NK-92 treated with Interleukin-12 subunit alpha and Interleukin-12 subunit beta, amount 100 ng/mL, for 24 hours (cell line): ENCODE measurements at regions not wholly inside any gene's neighbourhood (a gene's known extent, or its start where the extent isn't known, plus 50 kb on each side); places are given as distances from the start of the nearest gene placed in this dataset.
"Not testable (repeated sequence)": the region's sequence is repeated elsewhere in the genome, so short reads cannot be mapped to it uniquely, and the experiment has no call there.

Source experiments
- DNase-seq: peaks from one replicate; lab custom pipeline; 2025; lab: John Stamatoyannopoulos, UW

- no peak for DNase-seq
Measured at GRCh38 chr14:97074456-97074855, 277.3 kb downstream of the VRK1 start.

DNA sequence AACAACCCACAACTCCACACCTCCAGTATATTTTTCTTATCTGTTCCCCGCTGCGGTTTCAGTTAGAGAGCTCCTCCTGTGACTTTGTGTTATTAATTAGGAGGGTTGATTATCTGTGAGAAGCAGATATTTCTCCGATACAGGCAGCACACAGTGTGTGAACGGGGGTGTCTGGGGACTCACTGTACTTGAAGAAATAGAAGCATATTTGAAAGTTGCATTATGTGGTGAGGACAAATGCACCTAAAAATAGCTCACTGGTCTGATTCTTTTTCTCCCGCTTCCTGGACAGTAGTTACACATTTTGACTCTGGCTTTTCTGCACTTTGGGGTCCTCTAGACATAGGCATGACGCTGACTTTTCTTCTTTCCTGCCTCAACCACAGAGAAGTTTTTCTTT lies 277.7 kb downstream of the VRK1 start:
- no peak for DNase-seq

GRCh38 chr14:97077253-97077653 lies 280.1 kb downstream of the VRK1 start:
- no peak for DNase-seq

DNA sequence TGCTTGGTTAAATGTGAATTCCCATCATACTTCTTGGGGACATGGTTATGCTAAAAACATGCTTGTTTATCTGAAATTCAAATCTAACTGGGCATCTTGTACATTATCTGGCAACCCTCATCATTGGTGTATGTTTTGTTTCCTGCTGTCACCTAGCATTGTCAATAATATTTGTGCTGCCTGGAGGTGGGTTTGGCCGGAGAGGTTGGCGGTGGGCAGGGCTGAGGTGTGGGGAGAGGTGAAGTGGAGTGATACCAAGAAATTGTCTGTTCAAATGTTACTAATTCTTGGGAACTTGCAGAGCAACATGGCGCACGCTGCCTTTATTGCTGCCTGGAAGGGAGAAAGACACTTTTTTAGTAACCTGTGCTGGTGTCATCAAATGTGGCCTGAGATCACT lies 280.5 kb downstream of the VRK1 start:
- no peak for DNase-seq

GRCh38 chr14:97080991-97081390 lies 283.8 kb downstream of the VRK1 start:
- no peak for DNase-seq

- no peak for DNase-seq
Measured at GRCh38 chr14:97095269-97095668, 298.1 kb downstream of the VRK1 start.

DNA sequence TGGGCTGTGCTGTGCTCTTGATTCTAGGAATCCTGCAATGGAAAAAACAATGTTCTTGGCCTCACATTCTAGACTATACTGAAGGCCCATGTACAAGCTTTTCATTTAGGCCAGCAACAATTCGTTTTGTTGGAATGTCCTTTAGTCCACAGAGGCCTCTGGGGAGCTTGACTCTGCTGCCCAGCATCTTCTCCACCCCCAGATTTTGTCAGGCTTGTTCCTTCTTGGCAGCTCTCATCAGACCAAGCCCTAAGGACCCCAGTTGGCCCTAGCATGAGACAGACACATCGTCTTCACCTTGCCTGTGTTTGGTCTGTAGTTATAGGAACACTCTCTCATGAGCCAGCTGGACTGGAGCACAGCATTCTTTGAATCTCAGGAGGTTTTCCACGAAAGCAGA lies 300.1 kb downstream of the VRK1 start:
- DNase-seq: no peak

DNA sequence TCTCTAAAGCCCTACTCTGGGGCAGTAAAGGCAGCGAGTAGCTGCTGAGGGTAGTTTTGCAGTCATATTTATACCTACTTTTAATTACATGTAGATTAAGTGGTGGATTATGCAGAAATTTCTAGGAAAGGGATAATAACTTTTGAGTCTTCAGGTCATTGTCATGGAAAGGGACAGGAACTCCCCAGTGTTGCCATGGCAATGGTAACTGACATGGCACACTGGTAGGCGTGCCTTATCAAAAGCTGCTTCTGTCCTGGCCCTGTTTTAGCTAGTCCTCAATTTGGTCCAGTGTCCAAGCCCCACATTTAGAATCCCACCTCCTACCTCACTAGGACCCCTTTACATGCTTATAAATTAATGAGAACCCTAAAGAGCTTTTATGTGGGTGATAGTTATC lies 303.1 kb downstream of the VRK1 start:
- DNase-seq: no peak

GRCh38 chr14:97101561-97101960 lies 304.4 kb downstream of the VRK1 start:
- DNase-seq: no peak

GRCh38 chr14:97104029-97104428 lies 306.8 kb downstream of the VRK1 start:
- DNase-seq: no peak

DNA sequence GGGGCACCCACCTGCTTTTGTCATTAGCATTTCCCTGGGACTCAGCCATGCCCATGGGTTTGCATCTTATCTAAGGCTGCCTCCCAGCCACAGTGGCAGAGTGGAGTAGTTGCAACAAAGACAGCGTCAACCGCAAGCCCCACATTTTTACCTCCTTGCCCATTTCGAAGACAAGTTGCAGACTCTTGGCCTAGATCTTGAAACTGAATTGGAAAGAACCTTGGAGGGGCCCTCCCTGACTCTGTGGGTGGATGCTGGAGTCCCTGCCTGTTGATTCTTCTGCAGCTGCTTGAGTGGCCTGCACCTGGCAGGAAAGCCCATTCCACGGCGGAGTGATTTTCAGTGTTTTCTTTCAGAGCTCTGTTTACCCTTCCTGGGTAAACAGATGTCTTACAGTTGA lies 309.0 kb downstream of the VRK1 start:
- no peak for DNase-seq

DNA sequence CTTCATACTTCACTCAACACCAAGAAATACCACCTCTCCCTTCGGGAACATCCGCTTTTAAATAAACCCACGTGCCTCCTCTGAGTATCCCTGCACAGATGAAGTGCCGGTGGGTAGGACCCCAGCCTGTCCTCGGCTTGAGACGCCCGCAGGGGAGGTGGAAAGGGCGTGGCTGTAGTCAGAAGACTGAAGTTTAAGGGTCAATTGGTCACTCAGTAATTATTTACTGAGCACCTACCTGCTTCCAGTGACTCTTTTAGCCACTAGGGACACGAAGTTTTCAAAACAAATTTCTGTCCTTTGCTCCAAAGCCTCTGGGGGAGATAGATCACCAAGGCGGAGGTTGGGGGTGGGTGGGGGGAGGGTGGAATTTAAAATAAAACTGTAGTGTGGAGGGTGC lies 309.4 kb downstream of the VRK1 start:
- DNase-seq: no peak

GRCh38 chr14:97107080-97107479 lies 309.9 kb downstream of the VRK1 start:
- no peak for DNase-seq

- DNase-seq: no peak
Measured at GRCh38 chr14:97107760-97108159, 310.6 kb downstream of the VRK1 start.

- DNase-seq: no peak
Measured at GRCh38 chr14:97109234-97109633, 312.1 kb downstream of the VRK1 start.

- no peak for DNase-seq
Measured at GRCh38 chr14:97113339-97113738, 316.2 kb downstream of the VRK1 start.

- DNase-seq: no peak
Measured at GRCh38 chr14:97116546-97116945, 319.4 kb downstream of the VRK1 start.

DNA sequence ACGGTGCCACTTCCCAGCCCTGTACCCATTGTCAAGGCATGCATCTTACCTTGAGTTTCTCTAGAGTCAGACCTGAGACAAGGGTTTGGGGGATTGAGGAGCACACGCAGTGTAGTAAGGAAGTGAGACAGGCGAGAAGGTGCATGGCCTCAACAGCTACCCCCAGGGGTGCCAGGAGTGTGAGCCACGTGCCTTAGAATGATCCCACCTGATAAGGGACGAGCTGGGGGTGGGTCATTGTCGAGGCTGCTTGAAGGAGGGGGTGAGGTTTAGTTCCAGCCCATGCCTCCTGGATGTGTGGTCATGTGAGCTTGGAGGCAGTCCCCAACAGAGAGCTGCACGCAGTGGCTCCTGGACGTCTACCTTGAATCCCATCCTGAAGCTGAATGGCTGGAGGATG lies 320.5 kb downstream of the VRK1 start:
- no peak for DNase-seq

- no peak for DNase-seq
Measured at GRCh38 chr14:97120204-97120603, 323.0 kb downstream of the VRK1 start.

GRCh38 chr14:97120611-97121031 lies 323.4 kb downstream of the VRK1 start:
- DNase-seq: no peak

DNA sequence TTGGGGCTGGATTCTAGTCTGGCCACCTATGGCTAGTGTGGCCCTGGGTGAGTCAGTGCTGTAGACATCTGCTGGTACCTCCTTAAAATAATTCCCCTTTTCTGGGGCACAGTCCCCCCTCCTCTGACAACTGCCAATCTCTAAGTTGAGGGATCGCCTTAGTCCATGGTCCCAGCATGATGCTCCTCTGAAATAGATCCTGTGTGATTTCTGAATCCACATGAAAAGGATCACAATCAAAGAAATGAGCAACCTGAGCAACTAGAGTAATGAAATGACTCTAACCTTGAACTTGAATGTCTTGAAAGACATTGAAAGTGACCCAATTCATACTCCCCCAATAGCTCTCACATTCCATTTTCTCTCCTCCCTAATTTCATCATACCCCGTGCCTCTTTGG lies 332.5 kb downstream of the VRK1 start:
- no peak for DNase-seq

GRCh38 chr14:97135847-97136246 lies 338.7 kb downstream of the VRK1 start:
- not testable (repeated sequence) for DNase-seq

DNA sequence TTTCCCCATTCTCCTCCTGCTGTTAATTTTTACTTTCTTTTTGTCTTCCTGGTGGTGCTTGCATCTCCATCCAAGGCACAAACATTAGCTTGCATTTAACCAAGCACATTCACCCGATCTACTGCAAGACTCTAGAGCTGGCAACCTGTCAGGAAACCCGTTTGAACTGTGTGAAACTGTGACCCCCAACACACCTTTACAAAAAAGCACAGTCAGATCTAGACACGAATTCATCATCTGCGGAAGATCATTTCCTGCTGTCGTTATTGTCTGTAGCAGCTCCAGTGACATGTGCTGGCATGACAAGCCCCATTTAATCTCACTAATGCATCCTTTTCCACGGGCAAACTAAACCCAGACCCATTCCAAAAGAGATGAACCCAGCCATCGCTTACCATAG lies 340.5 kb downstream of the VRK1 start:
- DNase-seq: no peak

- DNase-seq: no peak
Measured at GRCh38 chr14:97138801-97139200, 341.6 kb downstream of the VRK1 start.

GRCh38 chr14:97143011-97143410 lies 345.8 kb downstream of the VRK1 start:
- DNase-seq: no peak
